Body of pancreas (tissue), 4 donors: ENCODE measurements at regions not wholly inside any gene's neighbourhood (a gene's known extent, or its start where the extent isn't known, plus 50 kb on each side); places are given as distances from the start of the nearest gene placed in this dataset.

Experiments
- CTCF ChIP-seq, 7 experiments: fragments of 450-650 bp in 4 of 7; fragments of 200-600 bp in 3 of 7; sonication (generic) in 3 of 7; IDR thresholded peaks; one replicate each; pipeline ENCODE4 v1.5.1; 2016 to 2019; ENCODE audit warnings: antibody characterized with exemption in 7 of 7
- POLR2A ChIP-seq, 3 donors: fragments of 450-650 bp; IDR thresholded peaks; one replicate each; pipeline ENCODE4 v1.6.1; 2016; ENCODE audit warnings: antibody characterized with exemption in 3 of 3, mild to moderate bottlenecking in 2 of 3

GRCh38 chr3:18559331-18559842, 134.2 kb upstream of the SATB1 start:
- TF ChIP-seq POLR2A (IDR thresholded peaks at IDR 0.05) = no peak
- peak in 6 of 7 experiments; percentile 82 to 91 (median 86) for TF ChIP-seq CTCF (IDR thresholded peaks at IDR 0.05)
